ENCODE measurements at regions not wholly inside any gene's neighbourhood (a gene's known extent, or its start where the extent isn't known, plus 50 kb on each side); places are given as distances from the start of the nearest gene placed in this dataset.
"Not testable (repeated sequence)": the region's sequence is repeated elsewhere in the genome, so short reads cannot be mapped to it uniquely, and the experiment has no call there.

DNA sequence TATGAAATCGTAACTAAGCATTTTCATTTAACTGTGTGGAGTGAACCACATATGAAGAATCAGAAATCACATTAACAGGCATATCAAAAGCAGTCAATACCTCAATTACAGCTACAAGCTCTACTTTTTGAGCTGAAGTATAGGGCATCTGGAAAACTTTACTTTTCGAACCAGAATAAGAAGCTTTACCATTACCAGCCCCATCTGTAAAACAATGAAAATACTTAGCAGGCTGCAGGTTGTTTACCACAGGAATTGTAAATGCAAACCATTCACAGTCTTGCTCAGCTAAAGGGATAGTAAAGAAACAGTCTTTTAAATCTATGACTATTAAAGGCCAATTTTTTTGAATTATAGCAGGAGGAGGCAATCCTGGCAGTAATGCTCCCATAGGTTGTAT is 565.6 kb upstream of the MBL2 start:
- H3K9me3 Mint-ChIP-seq = peaks cover 32% of the 10 kb centered on the region
- H3K36me3 Mint-ChIP-seq (ENCODE audit: low read depth); H3K27me3 Mint-ChIP-seq (ENCODE audit: low read depth); H3K4me1 Mint-ChIP-seq (ENCODE audit: low read depth); H3K27ac Mint-ChIP-seq; H3K4me3 Mint-ChIP-seq: not testable (repeated sequence)

- H3K36me3 Mint-ChIP-seq (ENCODE audit: low read depth); H3K4me3 Mint-ChIP-seq; H3K4me1 Mint-ChIP-seq (ENCODE audit: low read depth); H3K27ac Mint-ChIP-seq; H3K27me3 Mint-ChIP-seq (ENCODE audit: low read depth): not testable (repeated sequence)
- peaks cover 27% of the 10 kb centered on the region for H3K9me3 Mint-ChIP-seq
These were observed 563.3 kb upstream of the MBL2 start for GRCh38 chr10:53335803-53336422.

DNA sequence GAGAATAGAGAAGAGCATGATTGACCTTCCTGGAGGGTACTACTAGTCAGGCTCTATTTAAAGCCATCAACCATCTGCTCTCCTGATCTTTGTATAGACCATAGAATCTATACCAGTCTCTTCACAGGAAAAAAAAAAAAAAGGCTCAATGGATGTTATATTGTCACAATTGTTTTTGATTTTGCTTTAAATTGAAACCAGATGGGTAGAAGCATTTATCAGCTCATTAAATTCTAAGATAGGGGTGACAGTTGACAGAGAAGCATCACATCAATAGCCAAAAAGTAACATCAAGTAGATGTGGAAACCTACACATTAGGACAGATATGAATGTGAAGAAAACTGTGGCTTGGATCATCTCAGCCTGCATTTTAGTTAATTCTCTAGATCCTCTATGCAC is 558.9 kb upstream of the MBL2 start:
- H3K4me1 Mint-ChIP-seq (ENCODE audit: low read depth) = peaks cover 4% of the 10 kb centered on the region
- peaks cover 11% of the 10 kb centered on the region for H3K9me3 Mint-ChIP-seq
- H3K27me3 Mint-ChIP-seq (ENCODE audit: low read depth) = no peaks in the 10 kb centered on the region
- H3K4me3 Mint-ChIP-seq = no peak overlapping the region
- no peak overlapping the region for H3K27ac Mint-ChIP-seq
- H3K36me3 Mint-ChIP-seq (ENCODE audit: low read depth) = no peaks in the 10 kb centered on the region

DNA sequence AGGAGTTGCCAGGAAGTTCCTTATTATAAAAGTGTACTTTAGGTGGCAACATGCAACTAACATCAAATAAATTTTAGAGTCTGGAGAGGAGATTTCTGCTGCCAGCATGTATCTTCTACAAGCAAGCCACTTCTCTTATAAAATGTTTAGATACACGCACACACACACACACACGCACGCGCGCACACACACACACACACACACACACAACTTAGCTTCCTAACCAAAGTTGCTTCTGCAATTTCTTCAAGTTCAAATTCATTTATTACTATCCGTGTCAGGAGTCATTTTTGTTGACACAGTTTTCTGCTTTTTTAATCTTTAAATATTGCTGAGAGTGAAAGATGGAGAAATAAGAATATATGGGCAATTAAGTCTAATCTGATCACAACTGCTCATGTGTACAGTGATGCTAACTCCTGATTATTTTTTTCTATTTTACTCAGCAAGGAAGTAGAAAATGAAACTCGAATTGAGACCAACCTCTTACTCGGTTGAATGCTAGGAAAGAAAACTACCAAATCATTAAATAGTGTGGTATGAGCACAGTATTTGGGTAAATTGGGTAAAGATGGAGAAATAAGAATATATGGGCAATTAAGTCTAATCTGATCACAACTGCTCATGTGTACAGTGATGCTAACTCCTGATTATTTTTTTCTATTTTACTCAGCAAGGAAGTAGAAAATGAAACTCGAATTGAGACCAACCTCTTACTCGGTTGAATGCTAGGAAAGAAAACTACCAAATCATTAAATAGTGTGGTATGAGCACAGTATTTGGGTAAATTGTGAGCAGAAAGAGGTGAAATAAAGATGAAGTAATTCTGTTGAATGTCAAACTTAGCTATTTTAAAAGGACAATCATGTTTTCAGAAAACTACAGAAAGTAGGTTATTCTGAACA is 554.1 kb upstream of the MBL2 start:
- not testable (repeated sequence) for H3K4me1 Mint-ChIP-seq (ENCODE audit: low read depth); H3K9me3 Mint-ChIP-seq; H3K36me3 Mint-ChIP-seq (ENCODE audit: low read depth); H3K4me3 Mint-ChIP-seq; H3K27ac Mint-ChIP-seq; H3K27me3 Mint-ChIP-seq (ENCODE audit: low read depth)

- H3K4me1 Mint-ChIP-seq (ENCODE audit: low read depth) = peaks cover 4% of the 10 kb centered on the region
- no peak overlapping the region for H3K27ac Mint-ChIP-seq
- no peaks in the 10 kb centered on the region for H3K36me3 Mint-ChIP-seq (ENCODE audit: low read depth)
- H3K27me3 Mint-ChIP-seq (ENCODE audit: low read depth) = no peaks in the 10 kb centered on the region
- H3K4me3 Mint-ChIP-seq = no peak overlapping the region
- H3K9me3 Mint-ChIP-seq = peaks cover 6% of the 10 kb centered on the region
These were observed 552.5 kb upstream of the MBL2 start for GRCh38 chr10:53325066-53325465.

GRCh38 chr10:53315709-53316108 is 543.1 kb upstream of the MBL2 start:
- Mint-ChIP-seq H3K27me3 (ENCODE audit: low read depth) (no peaks in the 10 kb centered on the region), H3K4me3 (no peak overlapping the region), H3K36me3 (ENCODE audit: low read depth) (no peaks in the 10 kb centered on the region), H3K27ac (no peak overlapping the region), H3K4me1 (ENCODE audit: low read depth) (no peaks in the 10 kb centered on the region), H3K9me3 (no peaks in the 10 kb centered on the region)

DNA sequence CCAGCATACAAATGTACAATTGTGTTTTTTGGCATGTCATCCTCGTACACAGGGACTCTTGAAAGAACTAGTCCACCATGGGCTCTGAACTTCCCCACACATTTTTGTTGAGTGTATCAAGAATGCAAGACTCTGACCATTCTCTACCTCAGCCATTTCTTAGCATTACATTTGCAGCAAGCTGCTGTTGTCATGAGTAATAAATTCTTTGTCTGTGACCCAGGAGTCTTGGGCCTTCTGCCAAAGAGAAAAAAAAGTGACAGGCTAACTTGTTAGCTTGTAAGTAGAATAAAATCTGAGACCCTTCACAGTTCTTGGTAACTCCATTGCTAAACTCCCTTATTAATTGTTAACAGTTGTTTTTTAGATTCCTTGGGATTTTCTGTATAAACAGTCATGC is 542.3 kb upstream of the MBL2 start:
- H3K9me3 Mint-ChIP-seq = no peaks in the 10 kb centered on the region
- H3K4me1 Mint-ChIP-seq (ENCODE audit: low read depth) = no peaks in the 10 kb centered on the region
- no peak overlapping the region for H3K4me3 Mint-ChIP-seq
- no peaks in the 10 kb centered on the region for H3K36me3 Mint-ChIP-seq (ENCODE audit: low read depth)
- no peaks in the 10 kb centered on the region for H3K27me3 Mint-ChIP-seq (ENCODE audit: low read depth)
- no peak overlapping the region for H3K27ac Mint-ChIP-seq

DNA sequence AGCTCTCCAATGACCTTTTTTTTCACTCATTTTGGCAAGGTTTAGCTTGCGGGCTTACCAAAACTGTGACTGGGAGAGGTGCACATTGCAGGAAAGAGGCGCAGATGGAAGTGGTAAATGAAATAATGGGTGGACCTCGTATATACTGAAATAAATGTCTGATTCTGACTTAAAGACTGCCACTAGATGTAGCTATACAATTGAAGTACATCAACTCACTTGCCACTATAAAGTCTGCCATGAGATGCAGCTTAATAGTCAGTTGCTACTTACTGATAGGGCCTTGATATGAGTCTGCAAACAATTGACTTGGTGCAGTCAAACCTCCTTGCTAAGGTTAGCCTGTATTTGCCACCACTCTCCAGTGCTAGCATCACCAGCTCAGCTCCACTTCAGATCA is 525.9 kb upstream of the MBL2 start:
- Mint-ChIP-seq H3K27me3 (ENCODE audit: low read depth) (no peaks in the 10 kb centered on the region), H3K36me3 (ENCODE audit: low read depth) (no peaks in the 10 kb centered on the region), H3K27ac (no peak overlapping the region), H3K4me3 (no peak overlapping the region), H3K4me1 (ENCODE audit: low read depth) (no peaks in the 10 kb centered on the region), H3K9me3 (no peaks in the 10 kb centered on the region)

DNA sequence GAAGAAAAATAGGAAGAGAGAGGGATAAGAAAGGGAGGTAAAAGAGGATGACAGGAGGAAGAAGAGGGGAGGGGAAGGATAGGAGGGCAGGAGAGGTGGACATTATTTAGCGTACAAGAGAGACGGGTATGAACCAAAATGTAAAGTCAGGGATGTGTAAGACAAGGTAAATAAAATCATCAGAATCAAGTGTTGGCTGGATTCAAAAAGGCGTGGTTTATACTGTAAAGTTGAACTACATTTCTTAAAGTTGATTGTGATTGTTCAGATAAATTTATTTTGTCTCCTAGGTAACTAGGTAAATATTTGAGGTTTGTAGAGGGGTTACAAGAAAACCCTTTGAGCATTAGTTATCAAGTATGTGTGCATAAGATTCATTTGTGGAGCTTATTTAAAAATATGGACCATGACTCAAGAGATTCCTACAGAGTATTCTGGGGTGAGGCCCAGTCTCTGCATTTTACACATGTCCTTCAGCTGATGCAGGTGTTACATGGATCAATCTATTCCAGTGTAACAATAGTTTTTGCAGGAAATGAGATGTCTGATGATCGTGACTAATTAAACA is 512.1 kb upstream of the MBL2 start:
- H3K36me3 Mint-ChIP-seq (ENCODE audit: low read depth) = no peaks in the 10 kb centered on the region
- no peak overlapping the region for H3K4me3 Mint-ChIP-seq
- H3K27me3 Mint-ChIP-seq (ENCODE audit: low read depth) = no peaks in the 10 kb centered on the region
- H3K4me1 Mint-ChIP-seq (ENCODE audit: low read depth) = no peaks in the 10 kb centered on the region
- H3K9me3 Mint-ChIP-seq = peaks cover 4% of the 10 kb centered on the region
- H3K27ac Mint-ChIP-seq = no peak overlapping the region

GRCh38 chr10:53276797-53277196 is 504.2 kb upstream of the MBL2 start:
- no peaks in the 10 kb centered on the region for H3K27me3 Mint-ChIP-seq (ENCODE audit: low read depth)
- no peak overlapping the region for H3K4me3 Mint-ChIP-seq
- no peaks in the 10 kb centered on the region for H3K4me1 Mint-ChIP-seq (ENCODE audit: low read depth)
- H3K9me3 Mint-ChIP-seq = peaks cover 41% of the 10 kb centered on the region
- no peaks in the 10 kb centered on the region for H3K36me3 Mint-ChIP-seq (ENCODE audit: low read depth)
- H3K27ac Mint-ChIP-seq = no peak overlapping the region

DNA sequence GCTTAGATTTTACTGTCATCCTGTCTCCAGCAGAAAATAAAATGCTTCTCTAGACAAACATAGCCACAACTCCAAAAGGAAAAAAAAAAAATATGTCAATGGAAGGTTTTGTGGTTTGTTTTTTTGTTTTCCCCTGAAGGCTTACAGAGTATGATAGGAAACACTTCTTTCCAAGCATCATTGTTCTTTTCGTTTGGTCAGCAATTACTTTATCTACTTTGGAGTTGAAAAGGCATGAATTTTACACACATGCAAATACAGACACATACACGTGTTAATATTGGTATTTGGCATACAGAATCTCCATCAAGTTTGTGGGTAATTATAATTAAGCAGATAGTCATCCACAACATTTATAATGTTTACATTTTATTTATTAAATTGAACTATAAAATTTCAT is 496.9 kb upstream of the MBL2 start:
- H3K36me3 Mint-ChIP-seq (ENCODE audit: low read depth) = no peaks in the 10 kb centered on the region
- H3K27me3 Mint-ChIP-seq (ENCODE audit: low read depth) = no peaks in the 10 kb centered on the region
- H3K4me1 Mint-ChIP-seq (ENCODE audit: low read depth) = no peaks in the 10 kb centered on the region
- no peak overlapping the region for H3K4me3 Mint-ChIP-seq
- peaks cover 21% of the 10 kb centered on the region for H3K9me3 Mint-ChIP-seq
- H3K27ac Mint-ChIP-seq = no peak overlapping the region

- Mint-ChIP-seq H3K9me3 (peaks cover 6% of the 10 kb centered on the region), H3K4me3 (no peak overlapping the region), H3K27ac (no peak overlapping the region), H3K36me3 (ENCODE audit: low read depth) (no peaks in the 10 kb centered on the region), H3K27me3 (ENCODE audit: low read depth) (no peaks in the 10 kb centered on the region), H3K4me1 (ENCODE audit: low read depth) (no peaks in the 10 kb centered on the region)
These were observed 487.6 kb upstream of the MBL2 start for GRCh38 chr10:53260213-53260612.

GRCh38 chr10:53256623-53257022 is 484.0 kb upstream of the MBL2 start:
- H3K4me3 Mint-ChIP-seq = no peak overlapping the region
- no peaks in the 10 kb centered on the region for H3K36me3 Mint-ChIP-seq (ENCODE audit: low read depth)
- H3K27me3 Mint-ChIP-seq (ENCODE audit: low read depth) = no peaks in the 10 kb centered on the region
- peaks cover 8% of the 10 kb centered on the region for H3K9me3 Mint-ChIP-seq
- H3K4me1 Mint-ChIP-seq (ENCODE audit: low read depth) = no peaks in the 10 kb centered on the region
- no peak overlapping the region for H3K27ac Mint-ChIP-seq

DNA sequence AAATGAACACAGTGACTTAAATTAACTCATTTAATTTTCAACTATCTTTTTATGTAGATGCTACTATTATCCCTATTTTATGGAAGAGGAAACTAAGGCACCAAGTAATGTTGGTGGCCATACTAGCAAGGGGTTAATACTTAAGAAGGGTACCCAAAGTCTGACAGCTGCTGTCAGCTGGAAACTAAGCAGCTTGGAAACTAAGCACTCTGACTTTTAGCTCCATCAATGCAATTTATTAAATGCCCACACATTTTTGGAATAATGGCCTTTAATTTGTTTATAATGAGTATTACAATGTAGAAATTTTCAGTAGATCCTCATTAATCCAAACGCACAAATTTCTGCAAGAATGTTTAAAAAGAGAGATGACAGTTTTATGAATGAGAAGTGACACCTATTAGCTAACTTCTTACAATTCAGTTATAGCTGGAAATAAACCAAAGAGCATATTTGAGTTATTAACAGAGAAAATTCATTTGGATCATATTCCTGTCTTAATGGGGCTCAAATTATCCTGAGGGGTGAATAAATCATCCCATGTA is 483.1 kb upstream of the MBL2 start:
- Mint-ChIP-seq H3K27me3 (ENCODE audit: low read depth) (no peaks in the 10 kb centered on the region), H3K9me3 (peaks cover 8% of the 10 kb centered on the region), H3K4me1 (ENCODE audit: low read depth) (no peaks in the 10 kb centered on the region), H3K36me3 (ENCODE audit: low read depth) (no peaks in the 10 kb centered on the region), H3K4me3 (no peak overlapping the region), H3K27ac (no peak overlapping the region)

GRCh38 chr10:53253221-53253620 is 480.6 kb upstream of the MBL2 start:
- peaks cover 14% of the 10 kb centered on the region for H3K9me3 Mint-ChIP-seq
- H3K27me3 Mint-ChIP-seq (ENCODE audit: low read depth) = no peaks in the 10 kb centered on the region
- H3K4me1 Mint-ChIP-seq (ENCODE audit: low read depth) = no peaks in the 10 kb centered on the region
- no peak overlapping the region for H3K27ac Mint-ChIP-seq
- H3K36me3 Mint-ChIP-seq (ENCODE audit: low read depth) = no peaks in the 10 kb centered on the region
- H3K4me3 Mint-ChIP-seq = no peak overlapping the region

Data from T-helper 1 cell treated with Interleukin-12 subunit alpha and Interleukin-12 subunit beta and Interleukin-4 antibody, amounts not matched to agents 30 μg/mL and 1 μg/mL, for 36 hours (primary cell).